RWPE2 (cell line): ENCODE measurements at regions not wholly inside any gene's neighbourhood (a gene's known extent, or its start where the extent isn't known, plus 50 kb on each side); places are given as distances from the start of the nearest gene placed in this dataset.
A peak's percentile ranks its signal among the peaks of the same experiment; 100 is the strongest.

Source experiments
- ATAC-seq: fragments of 200-7000 bp; cut with Tn5 transposase; 3 replicates; pipeline ENCODE4 v1.9.1; 2021; ENCODE audit warnings: low read depth
- DNase-seq: peaks from one replicate; pipeline ENCODE4 v3.0.0-alpha.2; 2020; ENCODE audit warnings: low spot score
- H3K27ac ChIP-seq: fragments of 450-650 bp; 2 replicates; pipeline ENCODE4 v1.5.1; 2017; ENCODE audit warnings: mild to moderate bottlenecking; ENCODE audit not compliant: poor library complexity, severe bottlenecking
- H3K27me3 ChIP-seq: fragments of 250-450 bp; sonication (Bioruptor Pico); 2 replicates; pipeline ENCODE4 v1.5.1; 2021; ENCODE audit warnings: mild to moderate bottlenecking, moderate library complexity; ENCODE audit not compliant: insufficient read depth, poor library complexity, severe bottlenecking
- H3K36me3 ChIP-seq: fragments of 250-450 bp; sonication (Bioruptor Pico); 2 replicates; pipeline ENCODE4 v1.5.1; 2020; ENCODE audit warnings: low read depth, mild to moderate bottlenecking, moderate library complexity
- H3K4me1 ChIP-seq: fragments of 250-450 bp; sonication (Bioruptor Pico); 2 replicates; pipeline ENCODE4 v1.5.1; 2021; ENCODE audit warnings: mild to moderate bottlenecking, moderate library complexity; ENCODE audit not compliant: insufficient read depth, poor library complexity, severe bottlenecking
- H3K4me3 ChIP-seq: fragments of 250-450 bp; sonication (Bioruptor Pico); 2 replicates; pipeline ENCODE4 v1.5.1; 2021; ENCODE audit warnings: mild to moderate bottlenecking, moderate library complexity; ENCODE audit not compliant: severe bottlenecking
- H3K9me3 ChIP-seq: fragments of 250-450 bp; sonication (Bioruptor Pico); 2 replicates; pipeline ENCODE4 v1.5.1; 2021; ENCODE audit warnings: mild to moderate bottlenecking, moderate library complexity; ENCODE audit not compliant: severe bottlenecking
- TF ChIP-seq, protein P1 (sequence below): fragments of 450-650 bp; IDR thresholded peaks from one replicate; pipeline ENCODE4 v1.5.1; 2017; ENCODE audit warnings: mild to moderate bottlenecking, moderate library complexity; ENCODE audit not compliant: poor library complexity, severe bottlenecking

DNA sequence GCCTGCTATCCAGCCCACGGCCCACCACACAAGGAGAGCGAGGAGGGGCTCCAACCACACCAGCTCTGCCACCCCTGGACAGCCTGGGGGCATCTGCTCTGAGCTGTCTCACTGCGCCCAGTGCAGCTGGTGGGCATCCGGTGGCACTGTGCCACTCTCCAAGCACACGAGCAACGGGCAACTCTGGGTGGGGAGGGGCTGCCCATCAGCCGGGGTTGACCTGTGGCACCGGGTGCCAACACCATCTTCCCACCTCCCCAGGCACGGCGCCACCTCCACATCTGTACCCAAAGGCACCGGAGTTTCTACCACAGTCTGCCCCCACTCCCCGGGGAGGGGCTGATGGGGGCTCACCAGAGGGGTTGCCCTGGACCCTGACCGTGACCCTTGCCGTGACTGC lies 241.8 kb downstream of the RBFOX3 start:
- H3K4me3 ChIP-seq: no peak overlapping the region
- no peak for ATAC-seq
- H3K27ac ChIP-seq: no peak overlapping the region
- H3K9me3 ChIP-seq: no peaks in the 10 kb centered on the region
- no peaks in the 10 kb centered on the region for H3K36me3 ChIP-seq
- TF ChIP-seq, protein P1, sequence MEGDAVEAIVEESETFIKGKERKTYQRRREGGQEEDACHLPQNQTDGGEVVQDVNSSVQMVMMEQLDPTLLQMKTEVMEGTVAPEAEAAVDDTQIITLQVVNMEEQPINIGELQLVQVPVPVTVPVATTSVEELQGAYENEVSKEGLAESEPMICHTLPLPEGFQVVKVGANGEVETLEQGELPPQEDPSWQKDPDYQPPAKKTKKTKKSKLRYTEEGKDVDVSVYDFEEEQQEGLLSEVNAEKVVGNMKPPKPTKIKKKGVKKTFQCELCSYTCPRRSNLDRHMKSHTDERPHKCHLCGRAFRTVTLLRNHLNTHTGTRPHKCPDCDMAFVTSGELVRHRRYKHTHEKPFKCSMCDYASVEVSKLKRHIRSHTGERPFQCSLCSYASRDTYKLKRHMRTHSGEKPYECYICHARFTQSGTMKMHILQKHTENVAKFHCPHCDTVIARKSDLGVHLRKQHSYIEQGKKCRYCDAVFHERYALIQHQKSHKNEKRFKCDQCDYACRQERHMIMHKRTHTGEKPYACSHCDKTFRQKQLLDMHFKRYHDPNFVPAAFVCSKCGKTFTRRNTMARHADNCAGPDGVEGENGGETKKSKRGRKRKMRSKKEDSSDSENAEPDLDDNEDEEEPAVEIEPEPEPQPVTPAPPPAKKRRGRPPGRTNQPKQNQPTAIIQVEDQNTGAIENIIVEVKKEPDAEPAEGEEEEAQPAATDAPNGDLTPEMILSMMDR: no peak
- H3K27me3 ChIP-seq: peaks cover 62% of the 10 kb centered on the region
- no peaks in the 10 kb centered on the region for H3K4me1 ChIP-seq
- no peak for DNase-seq

DNA sequence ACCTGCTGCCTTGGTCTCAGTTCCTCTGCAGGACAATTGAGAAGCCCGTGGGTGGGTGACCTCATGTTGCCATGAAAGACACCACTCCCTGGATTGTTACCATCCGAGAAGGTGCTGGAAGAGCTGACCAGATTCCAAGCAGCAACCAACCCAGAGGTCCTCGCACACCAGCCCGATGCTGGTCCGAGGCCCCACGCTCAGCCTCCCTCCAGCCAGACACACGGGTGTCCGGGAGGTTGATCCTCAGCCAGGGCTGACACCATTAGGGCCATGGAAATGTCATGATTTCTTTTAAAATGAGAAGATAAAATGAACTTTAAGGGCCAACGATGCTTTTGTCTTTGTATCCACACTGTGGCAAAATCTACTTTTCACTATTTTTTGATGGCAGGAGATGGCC lies 242.3 kb downstream of the RBFOX3 start:
- Histone ChIP-seq H3K4me1 (no peaks in the 10 kb centered on the region), H3K27ac (no peak overlapping the region), H3K4me3 (no peak overlapping the region), H3K9me3 (no peaks in the 10 kb centered on the region), H3K36me3 (no peaks in the 10 kb centered on the region), H3K27me3 (peaks cover 62% of the 10 kb centered on the region)
- no peak for ATAC-seq
- DNase-seq: no peak
- TF ChIP-seq, protein P1: no peak

DNA sequence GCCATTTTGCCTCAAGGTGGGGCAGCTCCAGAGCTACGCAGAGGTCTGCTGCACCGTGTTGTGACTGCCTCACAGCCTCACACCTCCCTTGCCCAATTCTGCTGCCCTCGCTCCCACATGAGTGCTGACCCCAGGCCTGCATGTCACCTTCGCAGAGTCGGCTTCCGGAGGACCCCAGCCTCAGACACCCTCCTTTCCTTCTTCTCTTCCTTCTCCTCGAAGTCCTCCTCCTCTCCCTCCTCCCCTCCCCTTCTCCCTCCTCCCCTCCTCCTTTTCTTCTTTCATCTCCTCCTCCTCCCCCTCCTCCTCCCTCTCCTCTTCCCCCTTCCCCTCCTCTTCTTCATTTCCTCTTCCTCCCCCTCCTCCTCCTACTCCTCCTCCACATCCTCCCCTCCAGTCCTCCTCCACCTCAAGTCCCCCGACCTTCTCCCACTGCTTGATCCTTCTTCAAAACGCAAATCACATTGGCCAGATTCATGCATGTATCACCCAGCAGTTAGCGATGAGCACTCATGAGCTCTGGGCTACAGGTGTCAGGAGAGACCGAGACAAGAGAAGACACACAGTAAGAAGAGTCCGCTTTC lies 243.8 kb downstream of the RBFOX3 start:
- Histone ChIP-seq H3K27me3 (peaks cover 66% of the 10 kb centered on the region), H3K9me3 (no peaks in the 10 kb centered on the region), H3K4me3 (no peak overlapping the region), H3K36me3 (no peaks in the 10 kb centered on the region), H3K27ac (no peak overlapping the region), H3K4me1 (no peaks in the 10 kb centered on the region)
- TF ChIP-seq, protein P1: no peak
- ATAC-seq (no peak), DNase-seq (no peak)

DNA sequence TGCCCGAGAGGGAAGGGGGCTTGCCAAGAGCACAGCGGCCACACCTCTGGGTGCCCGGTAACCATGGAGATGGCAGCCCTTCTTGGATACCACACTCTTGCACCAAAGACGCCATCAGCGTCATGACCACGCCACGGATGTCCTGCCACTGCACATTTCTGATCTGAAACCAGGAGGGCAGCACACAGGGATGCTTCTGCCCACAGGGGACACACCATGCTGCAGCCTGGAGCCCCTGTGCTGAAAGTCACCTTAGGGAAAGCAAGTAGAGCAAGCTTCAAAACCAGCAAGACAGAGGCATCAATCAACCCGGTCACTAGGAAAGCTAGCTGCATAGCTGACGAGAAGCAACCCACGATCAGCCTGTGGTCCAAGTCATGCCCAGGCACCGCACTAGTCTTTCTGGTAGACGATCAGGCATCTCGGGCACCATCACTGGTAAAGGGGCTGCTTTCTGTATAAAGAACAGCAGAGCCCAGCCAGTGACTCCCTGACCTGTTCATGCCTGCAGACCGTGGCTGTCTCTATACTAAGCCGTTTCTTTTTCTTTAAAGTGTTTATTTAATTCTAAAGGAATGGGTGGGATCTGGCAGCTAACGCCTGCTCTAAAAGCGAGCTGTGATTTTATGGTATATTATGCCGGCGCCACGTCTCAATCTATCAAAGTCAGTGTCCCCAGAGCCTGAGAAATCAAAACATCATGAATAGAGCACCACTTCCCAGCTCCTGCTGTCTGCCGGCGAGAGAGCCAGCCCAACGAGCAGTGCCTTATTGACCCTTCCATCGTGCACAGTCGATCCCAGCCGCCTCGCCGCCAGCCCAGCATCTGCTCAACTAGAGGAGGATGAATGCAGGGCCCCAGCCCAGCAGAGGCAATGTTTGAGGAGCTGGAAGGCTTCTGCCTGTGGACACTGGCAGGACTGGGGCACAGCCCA lies 244.7 kb downstream of the RBFOX3 start:
- peaks cover 76% of the 10 kb centered on the region for H3K27me3 ChIP-seq
- TF ChIP-seq, protein P1: no peak

More for the DNA sequence above, 244.7 kb downstream of the RBFOX3 start:
- Histone ChIP-seq H3K27ac (no peak overlapping the region), H3K4me1 (no peaks in the 10 kb centered on the region), H3K36me3 (no peaks in the 10 kb centered on the region), H3K9me3 (no peaks in the 10 kb centered on the region), H3K4me3 (no peak overlapping the region)
- ATAC-seq: 0 out of 3 replicates have a peak, but pooled peaks have one; percentile 25
- DNase-seq: peak; percentile 42
